ENCODE measurements at regions not wholly inside any gene's neighbourhood (a gene's known extent, or its start where the extent isn't known, plus 50 kb on each side); places are given as distances from the start of the nearest gene placed in this dataset.

DNA sequence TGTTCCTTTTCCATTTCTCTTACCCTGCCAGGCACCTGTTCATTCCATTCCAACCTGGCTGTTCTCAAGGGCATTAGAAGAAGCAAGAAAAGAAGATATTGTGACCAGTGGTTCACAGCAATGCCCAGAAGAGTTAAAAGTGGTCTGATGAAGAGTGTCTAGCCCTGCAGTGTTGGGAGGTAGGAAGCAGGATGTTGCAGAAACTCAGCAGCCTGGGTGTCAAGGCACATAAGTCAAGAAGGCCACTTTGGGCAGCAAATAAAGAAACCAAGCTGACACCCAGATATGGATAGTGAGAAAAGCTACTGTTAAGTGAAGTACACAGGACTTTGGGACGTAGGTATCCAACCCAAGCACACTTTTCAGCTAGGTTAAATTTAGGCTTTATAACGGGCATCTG lies 199.9 kb upstream of the SATB1 start:
- Histone ChIP-seq H3K36me3 (ENCODE audit: control insufficient read depth, insufficient read depth, low read length) (no peaks in the 10 kb centered on the region), H3K4me1 (ENCODE audit: control insufficient read depth, insufficient read depth, low read length) (no peaks in the 10 kb centered on the region), H3K9me3 (ENCODE audit: control insufficient read depth, low read length) (no peaks in the 10 kb centered on the region), H3K4me3 (ENCODE audit: low read length) (no peak overlapping the region), H3K27me3 (ENCODE audit: control insufficient read depth, insufficient read depth, low read length) (no peaks in the 10 kb centered on the region), H3K9ac (ENCODE audit: low read length) (no peak overlapping the region)

DNA sequence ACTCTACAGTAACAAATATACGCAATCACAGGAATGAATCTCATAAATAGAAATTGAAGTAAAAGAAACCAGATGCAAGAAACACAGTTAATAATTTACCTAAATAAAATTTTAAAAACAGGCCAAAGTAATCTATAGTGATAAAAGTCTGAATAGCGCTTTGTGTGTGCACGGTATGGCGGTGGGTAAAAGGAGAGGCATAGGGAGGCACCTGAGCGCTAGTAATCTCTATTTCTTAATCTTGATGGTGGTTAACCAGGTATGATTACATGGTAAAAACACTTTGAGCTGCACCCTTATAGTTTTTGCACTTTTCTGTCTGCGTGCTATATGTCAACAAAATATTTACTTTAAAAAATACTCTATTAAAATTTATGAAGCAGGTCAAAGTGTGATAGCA lies 198.1 kb upstream of the SATB1 start:
- no peaks in the 10 kb centered on the region for H3K27me3 ChIP-seq (ENCODE audit: control insufficient read depth, insufficient read depth, low read length)
- H3K4me3 ChIP-seq (ENCODE audit: low read length): no peak overlapping the region
- no peaks in the 10 kb centered on the region for H3K36me3 ChIP-seq (ENCODE audit: control insufficient read depth, insufficient read depth, low read length)
- no peaks in the 10 kb centered on the region for H3K4me1 ChIP-seq (ENCODE audit: control insufficient read depth, insufficient read depth, low read length)
- H3K9me3 ChIP-seq (ENCODE audit: control insufficient read depth, low read length): no peaks in the 10 kb centered on the region
- no peak overlapping the region for H3K9ac ChIP-seq (ENCODE audit: low read length)

DNA sequence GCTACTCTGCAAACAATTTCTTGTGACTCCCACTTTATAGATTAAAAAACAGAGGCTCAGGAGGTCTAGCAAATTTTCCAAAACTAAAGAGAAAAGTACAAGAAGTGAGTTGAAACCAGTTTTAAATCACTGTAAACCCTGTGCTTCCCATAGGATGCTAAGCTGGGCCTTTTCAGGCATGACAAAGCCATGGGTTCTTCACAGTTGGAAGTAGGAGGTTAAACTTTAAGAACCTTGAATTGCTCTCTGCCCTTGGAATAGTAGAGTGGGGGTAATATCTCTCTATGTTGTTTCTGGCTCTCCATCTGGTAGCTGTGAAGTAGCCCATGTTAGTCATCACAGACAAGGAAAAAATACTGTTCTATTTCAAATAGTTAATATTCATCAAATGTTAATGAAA lies 193.6 kb upstream of the SATB1 start:
- Histone ChIP-seq H3K4me1 (ENCODE audit: control insufficient read depth, insufficient read depth, low read length) (no peaks in the 10 kb centered on the region), H3K27me3 (ENCODE audit: control insufficient read depth, insufficient read depth, low read length) (no peaks in the 10 kb centered on the region), H3K4me3 (ENCODE audit: low read length) (no peak overlapping the region), H3K9ac (ENCODE audit: low read length) (no peak overlapping the region), H3K9me3 (ENCODE audit: control insufficient read depth, low read length) (no peaks in the 10 kb centered on the region), H3K36me3 (ENCODE audit: control insufficient read depth, insufficient read depth, low read length) (no peaks in the 10 kb centered on the region)

DNA sequence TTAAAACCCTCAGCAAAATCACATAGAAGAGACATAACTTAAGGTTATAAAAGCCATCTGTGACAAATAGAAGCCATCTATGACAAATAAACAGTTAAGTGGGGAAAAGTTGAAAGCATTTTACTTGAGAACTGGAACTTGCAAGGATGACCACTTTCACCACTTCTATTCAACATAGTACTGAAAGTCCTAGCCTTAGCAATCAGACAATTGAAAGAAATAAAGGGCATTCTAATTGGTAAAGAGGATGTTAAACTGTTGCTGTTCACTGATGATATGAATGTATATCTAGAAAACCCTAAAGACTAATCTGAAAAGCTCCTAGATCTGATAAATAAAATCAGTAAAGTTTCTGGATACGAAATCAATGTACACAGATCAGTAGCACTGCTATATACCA lies 186.9 kb upstream of the SATB1 start:
- H3K4me3 ChIP-seq (ENCODE audit: low read length): no peak overlapping the region
- no peaks in the 10 kb centered on the region for H3K9me3 ChIP-seq (ENCODE audit: control insufficient read depth, low read length)
- H3K27me3 ChIP-seq (ENCODE audit: control insufficient read depth, insufficient read depth, low read length): no peaks in the 10 kb centered on the region
- H3K4me1 ChIP-seq (ENCODE audit: control insufficient read depth, insufficient read depth, low read length): no peaks in the 10 kb centered on the region
- no peak overlapping the region for H3K9ac ChIP-seq (ENCODE audit: low read length)
- no peaks in the 10 kb centered on the region for H3K36me3 ChIP-seq (ENCODE audit: control insufficient read depth, insufficient read depth, low read length)

DNA sequence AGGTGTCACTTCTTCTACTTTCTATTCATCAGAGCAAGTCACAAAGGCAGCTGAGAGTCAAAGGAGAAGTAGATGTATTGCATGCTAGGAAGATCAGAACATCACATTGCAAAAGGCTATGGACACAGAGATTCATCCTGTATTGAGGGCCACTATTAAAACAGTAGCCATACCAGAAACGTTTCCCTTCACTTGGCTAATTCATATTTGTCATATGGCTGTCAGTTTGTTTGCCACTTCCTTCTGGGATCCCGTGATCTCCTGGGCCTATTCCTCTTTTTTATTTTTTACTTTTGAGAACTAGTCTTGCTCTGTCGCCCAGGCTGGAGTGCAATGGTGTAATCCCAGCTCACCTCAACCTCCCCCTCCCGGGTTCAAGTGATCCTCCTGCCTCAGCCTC lies 184.0 kb upstream of the SATB1 start:
- no peaks in the 10 kb centered on the region for H3K4me1 ChIP-seq (ENCODE audit: control insufficient read depth, insufficient read depth, low read length)
- no peaks in the 10 kb centered on the region for H3K36me3 ChIP-seq (ENCODE audit: control insufficient read depth, insufficient read depth, low read length)
- H3K4me3 ChIP-seq (ENCODE audit: low read length): no peak overlapping the region
- H3K9me3 ChIP-seq (ENCODE audit: control insufficient read depth, low read length): no peaks in the 10 kb centered on the region
- H3K27me3 ChIP-seq (ENCODE audit: control insufficient read depth, insufficient read depth, low read length): no peaks in the 10 kb centered on the region
- no peak overlapping the region for H3K9ac ChIP-seq (ENCODE audit: low read length)

DNA sequence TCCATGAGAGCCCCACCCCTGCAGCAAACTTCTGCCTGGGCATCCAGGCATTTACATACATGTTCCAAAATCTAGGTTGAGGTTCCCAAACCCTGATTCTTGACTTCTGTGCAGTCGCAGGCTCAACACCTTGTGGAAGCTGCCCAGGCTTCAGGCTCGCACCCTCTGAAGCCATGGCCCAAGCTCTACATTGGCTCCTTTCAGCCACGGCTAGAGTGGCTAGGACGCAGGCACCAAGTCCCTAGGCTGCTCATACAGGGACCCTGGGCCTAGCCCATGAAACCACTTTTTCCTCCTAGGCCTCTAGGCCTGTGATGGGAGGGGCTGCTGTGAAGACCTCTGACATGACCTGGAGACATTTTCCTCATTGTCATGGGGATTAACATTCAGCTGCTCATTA lies 172.8 kb upstream of the SATB1 start:
- no peak overlapping the region for H3K9ac ChIP-seq (ENCODE audit: low read length)
- H3K4me1 ChIP-seq (ENCODE audit: control insufficient read depth, insufficient read depth, low read length): no peaks in the 10 kb centered on the region
- H3K36me3 ChIP-seq (ENCODE audit: control insufficient read depth, insufficient read depth, low read length): no peaks in the 10 kb centered on the region
- H3K9me3 ChIP-seq (ENCODE audit: control insufficient read depth, low read length): no peaks in the 10 kb centered on the region
- no peaks in the 10 kb centered on the region for H3K27me3 ChIP-seq (ENCODE audit: control insufficient read depth, insufficient read depth, low read length)
- H3K4me3 ChIP-seq (ENCODE audit: low read length): no peak overlapping the region

DNA sequence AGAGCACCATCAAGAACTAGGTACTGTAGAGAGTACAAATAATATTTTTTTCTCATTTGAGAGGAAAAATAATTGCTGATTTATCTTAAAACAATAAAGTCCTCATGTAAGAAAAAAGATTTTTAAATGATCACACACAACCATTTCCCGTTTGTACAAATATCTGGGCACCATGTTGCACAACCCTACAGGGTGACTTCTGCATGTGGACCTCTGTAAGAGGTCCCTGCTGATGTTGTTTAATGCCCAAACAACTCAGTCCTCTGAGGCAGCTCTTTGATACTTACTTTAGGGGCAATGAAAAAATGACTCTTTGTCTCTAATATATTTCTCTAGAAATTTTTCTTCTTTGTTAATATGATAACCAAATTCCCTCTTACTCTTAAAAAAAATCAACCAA lies 168.1 kb upstream of the SATB1 start:
- no peaks in the 10 kb centered on the region for H3K36me3 ChIP-seq (ENCODE audit: control insufficient read depth, insufficient read depth, low read length)
- no peak overlapping the region for H3K9ac ChIP-seq (ENCODE audit: low read length)
- no peak overlapping the region for H3K4me3 ChIP-seq (ENCODE audit: low read length)
- no peaks in the 10 kb centered on the region for H3K9me3 ChIP-seq (ENCODE audit: control insufficient read depth, low read length)
- no peaks in the 10 kb centered on the region for H3K4me1 ChIP-seq (ENCODE audit: control insufficient read depth, insufficient read depth, low read length)
- no peaks in the 10 kb centered on the region for H3K27me3 ChIP-seq (ENCODE audit: control insufficient read depth, insufficient read depth, low read length)

DNA sequence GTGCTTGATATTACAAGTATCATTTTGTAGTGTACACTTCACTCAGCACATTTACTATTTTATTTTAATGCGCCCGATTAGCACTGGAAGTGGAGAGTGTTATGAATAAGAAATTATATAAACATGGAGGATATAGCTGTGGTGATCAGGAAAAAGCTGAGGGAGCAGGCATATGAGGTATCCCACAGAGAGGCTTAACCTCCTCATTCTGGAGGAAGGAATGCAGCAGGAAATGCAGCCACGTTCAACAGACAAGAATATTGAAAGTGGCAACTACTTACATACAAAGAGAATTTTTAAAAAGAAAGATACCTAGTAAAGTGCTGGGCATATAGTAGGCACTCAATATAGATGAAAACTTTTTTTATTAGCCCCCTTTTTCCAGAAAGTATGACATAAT lies 166.0 kb upstream of the SATB1 start:
- Histone ChIP-seq H3K9ac (ENCODE audit: low read length) (no peak overlapping the region), H3K4me1 (ENCODE audit: control insufficient read depth, insufficient read depth, low read length) (no peaks in the 10 kb centered on the region), H3K9me3 (ENCODE audit: control insufficient read depth, low read length) (no peaks in the 10 kb centered on the region), H3K4me3 (ENCODE audit: low read length) (no peak overlapping the region), H3K36me3 (ENCODE audit: control insufficient read depth, insufficient read depth, low read length) (no peaks in the 10 kb centered on the region), H3K27me3 (ENCODE audit: control insufficient read depth, insufficient read depth, low read length) (no peaks in the 10 kb centered on the region)

DNA sequence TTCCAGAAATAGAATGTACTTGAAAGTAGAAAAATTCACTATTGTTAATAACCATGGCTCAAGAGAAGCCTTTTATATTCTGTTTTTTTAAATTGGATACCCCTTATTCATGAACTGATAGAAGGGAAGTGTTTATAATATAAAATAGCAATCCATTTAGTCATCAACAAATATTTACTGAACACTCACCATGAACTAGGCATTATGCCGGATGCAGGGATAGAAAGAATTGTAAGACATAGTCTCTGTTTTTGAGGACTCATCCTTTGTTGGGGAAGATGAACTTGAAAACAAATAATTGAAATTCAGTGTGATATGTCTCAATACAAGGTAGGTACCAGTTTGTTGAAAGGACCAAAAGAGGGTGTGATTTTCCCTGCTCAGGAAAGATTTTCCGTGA lies 160.9 kb upstream of the SATB1 start:
- no peaks in the 10 kb centered on the region for H3K27me3 ChIP-seq (ENCODE audit: control insufficient read depth, insufficient read depth, low read length)
- H3K9me3 ChIP-seq (ENCODE audit: control insufficient read depth, low read length): no peaks in the 10 kb centered on the region
- no peak overlapping the region for H3K9ac ChIP-seq (ENCODE audit: low read length)
- no peaks in the 10 kb centered on the region for H3K36me3 ChIP-seq (ENCODE audit: control insufficient read depth, insufficient read depth, low read length)
- no peaks in the 10 kb centered on the region for H3K4me1 ChIP-seq (ENCODE audit: control insufficient read depth, insufficient read depth, low read length)
- no peak overlapping the region for H3K4me3 ChIP-seq (ENCODE audit: low read length)

DNA sequence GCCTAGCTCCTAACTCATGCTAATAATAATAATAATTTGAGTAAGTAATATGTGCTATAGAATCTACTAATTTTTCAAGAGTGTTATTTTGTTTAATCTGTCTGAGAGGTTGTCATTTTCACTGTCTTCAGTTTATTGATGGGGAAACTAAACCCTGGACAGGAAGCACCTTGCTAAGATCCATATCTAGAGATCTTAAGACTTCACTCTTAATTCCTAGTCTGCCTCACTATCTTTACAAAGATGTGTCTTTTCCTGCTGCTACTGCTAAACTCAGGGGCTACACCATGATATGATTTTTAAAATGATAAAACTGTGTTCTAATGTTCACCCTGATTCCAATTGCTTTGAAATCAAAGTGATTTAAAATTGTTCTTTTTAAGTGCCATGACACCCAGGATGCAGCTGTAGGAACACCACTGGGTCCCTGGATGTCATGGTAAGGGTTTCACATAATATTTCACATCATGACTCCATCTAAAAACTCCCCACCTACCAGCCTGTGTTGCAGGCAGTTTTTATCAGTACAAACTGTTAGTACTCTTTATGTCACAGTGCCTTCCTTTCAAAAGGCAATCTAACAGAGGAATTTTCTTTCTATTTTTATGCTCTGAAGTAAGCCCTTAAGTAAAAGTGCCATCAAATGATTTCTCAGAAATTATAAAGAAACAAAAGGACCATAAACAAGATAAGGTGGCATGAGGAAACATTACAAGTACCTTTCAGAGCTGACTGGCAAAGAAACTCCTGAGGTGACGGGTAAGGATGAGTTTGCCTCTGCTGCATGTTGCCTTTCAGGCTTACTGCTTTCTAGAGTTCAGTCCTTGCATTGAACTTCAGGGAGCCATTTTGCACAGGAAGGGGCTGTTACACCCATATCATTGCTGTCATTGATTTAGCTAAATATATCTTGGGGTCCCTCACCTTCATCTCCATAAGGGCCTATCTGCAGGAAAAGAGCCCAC lies 160.1 kb upstream of the SATB1 start:
- Histone ChIP-seq H3K4me3 (ENCODE audit: low read length) (no peak overlapping the region), H3K4me1 (ENCODE audit: control insufficient read depth, insufficient read depth, low read length) (no peaks in the 10 kb centered on the region), H3K27me3 (ENCODE audit: control insufficient read depth, insufficient read depth, low read length) (no peaks in the 10 kb centered on the region), H3K9ac (ENCODE audit: low read length) (no peak overlapping the region), H3K36me3 (ENCODE audit: control insufficient read depth, insufficient read depth, low read length) (no peaks in the 10 kb centered on the region), H3K9me3 (ENCODE audit: control insufficient read depth, low read length) (no peaks in the 10 kb centered on the region)

DNA sequence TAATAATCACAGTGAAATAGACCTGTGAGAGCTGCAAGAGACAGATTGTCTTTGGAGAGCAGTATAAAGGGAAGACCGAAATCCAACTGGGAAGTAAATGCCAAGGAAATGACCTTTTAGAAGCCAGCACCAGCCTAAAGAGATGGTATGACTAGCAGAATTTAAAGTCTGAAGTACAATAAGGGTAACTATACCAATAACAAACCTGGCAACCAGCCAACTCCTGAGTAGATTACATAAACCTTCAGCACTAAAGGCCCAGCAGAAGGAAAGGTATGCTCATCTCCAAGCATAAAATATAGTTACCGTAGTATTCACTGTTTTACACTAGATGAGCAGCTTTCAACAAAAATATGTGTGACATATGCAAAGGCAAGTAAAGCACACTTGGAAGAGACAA lies 155.1 kb upstream of the SATB1 start:
- no peak overlapping the region for H3K4me3 ChIP-seq (ENCODE audit: low read length)
- no peak overlapping the region for H3K9ac ChIP-seq (ENCODE audit: low read length)
- no peaks in the 10 kb centered on the region for H3K4me1 ChIP-seq (ENCODE audit: control insufficient read depth, insufficient read depth, low read length)
- no peaks in the 10 kb centered on the region for H3K36me3 ChIP-seq (ENCODE audit: control insufficient read depth, insufficient read depth, low read length)
- no peaks in the 10 kb centered on the region for H3K27me3 ChIP-seq (ENCODE audit: control insufficient read depth, insufficient read depth, low read length)
- H3K9me3 ChIP-seq (ENCODE audit: control insufficient read depth, low read length): no peaks in the 10 kb centered on the region

DNA sequence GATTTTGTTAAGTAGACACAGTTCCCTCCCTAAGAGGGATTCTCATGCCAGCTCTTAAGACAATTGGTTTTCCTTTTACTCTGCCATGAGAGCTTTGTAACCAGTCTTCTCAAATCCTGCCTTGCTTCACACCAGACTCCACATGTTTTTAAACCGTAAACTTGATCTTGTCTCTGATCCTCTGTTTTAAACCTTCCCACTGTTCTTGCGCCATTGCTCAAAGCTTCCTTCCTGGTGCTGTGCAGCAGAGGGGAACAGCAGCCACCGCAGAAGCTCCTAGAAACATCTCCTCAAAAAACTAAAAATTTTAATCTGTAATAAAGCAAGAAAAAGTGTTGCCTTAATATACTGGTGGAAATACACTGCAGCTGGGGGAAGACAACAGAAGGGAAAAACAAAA lies 154.5 kb upstream of the SATB1 start:
- Histone ChIP-seq H3K4me1 (ENCODE audit: control insufficient read depth, insufficient read depth, low read length) (no peaks in the 10 kb centered on the region), H3K27me3 (ENCODE audit: control insufficient read depth, insufficient read depth, low read length) (no peaks in the 10 kb centered on the region), H3K4me3 (ENCODE audit: low read length) (no peak overlapping the region), H3K9ac (ENCODE audit: low read length) (no peak overlapping the region), H3K36me3 (ENCODE audit: control insufficient read depth, insufficient read depth, low read length) (no peaks in the 10 kb centered on the region), H3K9me3 (ENCODE audit: control insufficient read depth, low read length) (no peaks in the 10 kb centered on the region)

DNA sequence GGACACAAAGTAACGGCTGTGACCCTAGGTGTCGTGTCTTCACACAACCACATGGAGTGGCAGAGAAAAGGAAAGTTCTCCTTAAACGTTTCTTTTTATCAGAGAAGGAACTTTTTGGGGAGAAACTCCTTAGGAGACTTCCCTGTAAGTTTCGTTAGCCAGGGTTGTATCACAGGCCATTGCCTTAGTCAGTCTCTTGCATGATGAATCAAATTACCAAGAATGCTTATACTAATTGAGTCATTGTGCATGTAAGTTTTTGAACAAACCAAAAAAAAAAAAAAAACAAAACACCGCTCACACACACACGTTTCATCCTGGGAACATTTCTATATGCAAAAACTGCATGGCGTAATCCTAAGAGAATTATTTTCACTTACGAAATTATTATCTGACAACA lies 150.4 kb upstream of the SATB1 start:
- H3K9ac ChIP-seq (ENCODE audit: low read length): no peak overlapping the region
- no peaks in the 10 kb centered on the region for H3K36me3 ChIP-seq (ENCODE audit: control insufficient read depth, insufficient read depth, low read length)
- no peaks in the 10 kb centered on the region for H3K9me3 ChIP-seq (ENCODE audit: control insufficient read depth, low read length)
- no peaks in the 10 kb centered on the region for H3K4me1 ChIP-seq (ENCODE audit: control insufficient read depth, insufficient read depth, low read length)
- no peaks in the 10 kb centered on the region for H3K27me3 ChIP-seq (ENCODE audit: control insufficient read depth, insufficient read depth, low read length)
- no peak overlapping the region for H3K4me3 ChIP-seq (ENCODE audit: low read length)
